ENCODE measurements at regions not wholly inside any gene's neighbourhood (a gene's known extent, or its start where the extent isn't known, plus 50 kb on each side); places are given as distances from the start of the nearest gene placed in this dataset.

GRCh38 chr15:77719450-77719849, 86.7 kb upstream of the LINGO1 start:
- TF ChIP-seq ELF4 (IDR thresholded peaks at IDR 0.05), result no peak
- TF ChIP-seq FOXM1 (IDR thresholded peaks at IDR 0.05; ENCODE audit: borderline replicate concordance), result no peak
- no peak for TF ChIP-seq LEF1 (IDR thresholded peaks at IDR 0.05; ENCODE audit: borderline replicate concordance)
- TF ChIP-seq TARDBP (IDR thresholded peaks at IDR 0.05), result no peak
- TF ChIP-seq HDGF (IDR thresholded peaks at IDR 0.05; ENCODE audit: borderline replicate concordance), result no peak
- no peak for TF ChIP-seq BHLHE40 (IDR thresholded peaks at IDR 0.05; ENCODE audit: borderline replicate concordance)
- TF ChIP-seq PKNOX1 (IDR thresholded peaks at IDR 0.05), result no peak
- TF ChIP-seq L3MBTL2 (conservative IDR thresholded peaks at IDR 0.05), result no peak
- TF ChIP-seq ARNT (IDR thresholded peaks at IDR 0.05), result no peak
- TF ChIP-seq ZNF384 (IDR thresholded peaks at IDR 0.05), result no peak
- TF ChIP-seq NFRKB (IDR thresholded peaks at IDR 0.05), result no peak
- TF ChIP-seq SP1 (IDR thresholded peaks at IDR 0.05), result no peak

All from HEK293T (cell line).